ENCODE measurements at regions not wholly inside any gene's neighbourhood (a gene's known extent, or its start where the extent isn't known, plus 50 kb on each side); places are given as distances from the start of the nearest gene placed in this dataset.

- no peaks in the 10 kb centered on the region for H3K4me1 ChIP-seq
- no peaks in the 10 kb centered on the region for H3K27me3 ChIP-seq
- H3K27ac ChIP-seq = no peak overlapping the region
- no peaks in the 10 kb centered on the region for H3K36me3 ChIP-seq (replicated peaks in 1 of 2; ENCODE audit: insufficient read depth in 1 of 2, low read depth in 2 of 2)
- no peak for ATAC-seq
- no peak for TF ChIP-seq POLR2A (IDR thresholded peaks at IDR 0.05)
- TF ChIP-seq, protein P1, sequence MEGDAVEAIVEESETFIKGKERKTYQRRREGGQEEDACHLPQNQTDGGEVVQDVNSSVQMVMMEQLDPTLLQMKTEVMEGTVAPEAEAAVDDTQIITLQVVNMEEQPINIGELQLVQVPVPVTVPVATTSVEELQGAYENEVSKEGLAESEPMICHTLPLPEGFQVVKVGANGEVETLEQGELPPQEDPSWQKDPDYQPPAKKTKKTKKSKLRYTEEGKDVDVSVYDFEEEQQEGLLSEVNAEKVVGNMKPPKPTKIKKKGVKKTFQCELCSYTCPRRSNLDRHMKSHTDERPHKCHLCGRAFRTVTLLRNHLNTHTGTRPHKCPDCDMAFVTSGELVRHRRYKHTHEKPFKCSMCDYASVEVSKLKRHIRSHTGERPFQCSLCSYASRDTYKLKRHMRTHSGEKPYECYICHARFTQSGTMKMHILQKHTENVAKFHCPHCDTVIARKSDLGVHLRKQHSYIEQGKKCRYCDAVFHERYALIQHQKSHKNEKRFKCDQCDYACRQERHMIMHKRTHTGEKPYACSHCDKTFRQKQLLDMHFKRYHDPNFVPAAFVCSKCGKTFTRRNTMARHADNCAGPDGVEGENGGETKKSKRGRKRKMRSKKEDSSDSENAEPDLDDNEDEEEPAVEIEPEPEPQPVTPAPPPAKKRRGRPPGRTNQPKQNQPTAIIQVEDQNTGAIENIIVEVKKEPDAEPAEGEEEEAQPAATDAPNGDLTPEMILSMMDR (IDR thresholded peaks at IDR 0.05) = no peak
- H3K4me3 ChIP-seq = no peak overlapping the region
- peaks cover 0 to 10% (median 0%) of the 10 kb centered on the region in 3 donors for H3K9me3 ChIP-seq
- 53 to 61% methylated on average over 4 to 6 of the region's 6 CpGs for WGBS, 2 donors
- intact Hi-C loops (cut with DNase I) = no loop called here
- no peak for DNase-seq
These were observed 311.0 kb downstream of the NDUFA10 start for GRCh38 chr2:239714116-239714515.

DNA sequence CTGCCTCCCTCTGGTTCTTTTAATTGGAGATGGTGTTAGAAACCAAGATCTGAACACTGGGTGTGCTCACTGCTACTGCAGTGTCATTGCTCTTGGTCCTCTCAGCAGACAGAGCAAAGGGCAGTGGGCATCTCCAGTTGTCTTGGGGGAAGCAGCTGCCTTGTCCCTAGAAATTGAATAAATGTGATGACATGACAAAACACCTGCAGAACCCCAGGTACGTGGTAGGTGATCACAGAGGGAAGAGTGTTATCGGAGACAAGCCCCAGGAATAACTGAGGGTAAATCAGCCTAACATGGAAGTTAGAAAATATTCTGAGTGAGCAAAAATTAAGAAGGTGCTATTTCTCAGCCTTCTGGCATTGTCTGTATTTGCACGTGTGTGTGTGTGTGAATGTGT lies 311.9 kb upstream of the HDAC4 start:
- Histone ChIP-seq H3K27me3 (no peaks in the 10 kb centered on the region), H3K36me3 (replicated peaks in 1 of 2; ENCODE audit: insufficient read depth in 1 of 2, low read depth in 2 of 2) (no peaks in the 10 kb centered on the region), H3K9me3 (peaks cover 0 to 10% (median 0%) of the 10 kb centered on the region in 3 donors), H3K4me1 (no peaks in the 10 kb centered on the region), H3K27ac (no peak overlapping the region), H3K4me3 (no peak overlapping the region)
- ATAC-seq (no peak), DNase-seq (no peak)
- 80 to 85% methylated on average over 3 of the region's 3 CpGs for WGBS, 2 donors
- intact Hi-C loops (cut with DNase I) = no loop called here
- TF ChIP-seq POLR2A (IDR thresholded peaks at IDR 0.05) = no peak
- TF ChIP-seq, protein P1 (IDR thresholded peaks at IDR 0.05) = no peak

DNA sequence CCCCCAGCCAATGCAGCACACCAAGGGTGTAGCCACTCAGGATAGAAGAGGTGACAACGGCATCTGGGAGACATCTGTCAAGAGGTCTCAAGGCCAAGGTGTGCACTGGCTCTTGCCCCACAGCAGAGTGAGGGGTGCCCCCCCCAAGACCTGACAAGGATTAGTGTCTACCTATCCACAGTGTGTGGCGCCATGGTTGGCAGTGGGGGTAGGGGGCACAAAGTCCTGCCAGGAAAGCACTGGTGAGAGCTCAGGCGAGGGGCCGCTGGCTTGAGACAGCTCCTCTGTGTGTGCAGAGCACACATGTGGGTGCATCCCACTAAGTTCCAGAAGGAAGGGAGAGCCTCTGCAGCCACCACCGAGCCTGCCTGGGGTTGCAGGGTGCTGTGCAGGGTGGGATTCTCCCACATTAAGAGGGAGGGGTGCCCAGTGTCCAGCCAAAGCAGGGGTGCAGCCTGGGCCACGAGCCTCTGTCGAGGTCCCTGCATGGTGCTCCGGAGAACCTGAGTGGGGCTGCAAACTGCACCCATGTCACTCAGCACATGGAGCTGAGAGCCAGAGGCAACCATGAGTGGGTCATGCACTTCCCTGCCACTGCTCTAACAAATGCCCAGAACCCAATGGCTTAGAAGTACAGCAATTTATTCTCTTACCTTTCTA lies 311.2 kb upstream of the HDAC4 start:
- WGBS, 2 donors = 78 to 100% methylated on average over 1 to 8 of the region's 8 CpGs
- intact Hi-C loops (cut with DNase I) = no loop called here
- DNase-seq (no peak), ATAC-seq (no peak)
- Histone ChIP-seq H3K9me3 (peaks cover 0 to 10% (median 0%) of the 10 kb centered on the region in 3 donors), H3K36me3 (replicated peaks in 1 of 2; ENCODE audit: insufficient read depth in 1 of 2, low read depth in 2 of 2) (no peaks in the 10 kb centered on the region), H3K27ac (no peak overlapping the region), H3K4me3 (no peak overlapping the region), H3K27me3 (no peaks in the 10 kb centered on the region), H3K4me1 (no peaks in the 10 kb centered on the region)
- TF ChIP-seq, protein P1 (IDR thresholded peaks at IDR 0.05) = no peak
- no peak for TF ChIP-seq POLR2A (IDR thresholded peaks at IDR 0.05)

- intact Hi-C loops (cut with DNase I) = no loop called here
- Histone ChIP-seq H3K36me3 (replicated peaks in 1 of 2; ENCODE audit: insufficient read depth in 1 of 2, low read depth in 2 of 2) (no peaks in the 10 kb centered on the region), H3K4me1 (no peaks in the 10 kb centered on the region), H3K9me3 (peaks cover 0 to 10% (median 0%) of the 10 kb centered on the region in 3 donors), H3K27ac (no peak overlapping the region), H3K27me3 (no peaks in the 10 kb centered on the region), H3K4me3 (no peak overlapping the region)
- TF ChIP-seq, protein P1 (IDR thresholded peaks at IDR 0.05) = no peak
- no peak for TF ChIP-seq POLR2A (IDR thresholded peaks at IDR 0.05)
- DNase-seq (no peak), ATAC-seq (no peak)
- WGBS, 2 donors = 35 to 39% methylated on average over 7 of the region's 7 CpGs
These were observed 310.4 kb upstream of the HDAC4 start for GRCh38 chr2:239710953-239711861.
